ENCODE measurements at regions not wholly inside any gene's neighbourhood (a gene's known extent, or its start where the extent isn't known, plus 50 kb on each side); places are given as distances from the start of the nearest gene placed in this dataset.
"Not testable (repeated sequence)": the region's sequence is repeated elsewhere in the genome, so short reads cannot be mapped to it uniquely, and the experiment has no call there.

DNA sequence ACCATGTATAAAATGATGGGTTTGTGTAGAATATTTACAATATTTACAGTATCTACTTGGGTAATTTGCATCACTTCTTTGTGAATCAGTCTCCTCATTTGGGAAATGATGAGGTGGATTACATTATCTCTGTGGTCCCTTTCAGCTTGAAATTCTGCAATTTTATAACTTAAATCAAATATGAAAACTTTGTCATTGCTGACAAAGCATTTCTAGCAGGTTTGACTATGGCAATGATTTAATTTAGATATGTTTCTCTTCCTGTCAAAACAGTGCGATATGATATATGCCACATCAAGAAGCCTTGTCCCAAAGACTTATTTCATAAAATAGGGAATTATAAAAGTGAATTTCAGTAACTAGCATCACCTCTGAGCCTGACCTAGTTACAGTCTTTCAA, 315.8 kb upstream of the MEIS2 start:
- no peak for DNase-seq (ENCODE audit: low spot score)

DNA sequence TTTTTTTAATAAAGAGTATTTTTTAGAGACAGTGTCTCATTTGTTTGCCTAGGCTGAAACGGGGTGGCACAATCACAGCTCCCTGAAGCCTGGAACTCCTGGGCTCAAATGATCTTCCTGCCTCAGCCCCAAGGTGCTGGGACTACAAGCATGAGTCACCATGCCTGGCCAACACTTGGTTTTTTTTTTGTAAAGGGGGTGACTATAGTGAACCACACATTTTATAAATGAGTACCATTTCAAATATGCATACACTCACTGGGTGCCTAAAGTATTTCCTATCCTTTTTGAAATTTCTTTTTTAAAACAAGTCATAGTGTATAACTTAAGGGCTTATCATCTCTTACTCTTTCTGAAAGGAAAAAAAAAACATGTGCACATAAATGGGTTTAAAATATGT, 325.2 kb upstream of the MEIS2 start:
- no peak for DNase-seq (ENCODE audit: low spot score)

DNA sequence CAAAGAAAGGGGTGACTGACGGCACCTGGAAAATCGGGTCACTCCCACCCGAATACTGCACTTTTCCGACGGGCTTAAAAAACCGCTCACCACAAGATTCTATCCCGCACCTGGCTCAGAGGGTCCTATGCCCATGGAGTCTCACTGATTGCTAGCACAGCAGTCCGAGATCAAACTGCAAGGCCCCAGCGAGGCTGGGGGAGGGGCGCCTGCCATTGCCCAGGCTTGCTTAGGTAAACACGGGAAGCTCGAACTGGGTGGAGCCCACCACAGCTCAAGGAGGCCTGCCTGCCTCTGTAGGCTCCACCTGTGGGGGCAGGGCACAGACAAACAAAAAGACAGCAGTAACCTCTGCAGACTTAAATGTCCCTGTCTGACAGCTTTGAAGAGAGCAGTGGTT, 327.0 kb upstream of the MEIS2 start:
- not testable (repeated sequence) for DNase-seq (ENCODE audit: low spot score)

DNA sequence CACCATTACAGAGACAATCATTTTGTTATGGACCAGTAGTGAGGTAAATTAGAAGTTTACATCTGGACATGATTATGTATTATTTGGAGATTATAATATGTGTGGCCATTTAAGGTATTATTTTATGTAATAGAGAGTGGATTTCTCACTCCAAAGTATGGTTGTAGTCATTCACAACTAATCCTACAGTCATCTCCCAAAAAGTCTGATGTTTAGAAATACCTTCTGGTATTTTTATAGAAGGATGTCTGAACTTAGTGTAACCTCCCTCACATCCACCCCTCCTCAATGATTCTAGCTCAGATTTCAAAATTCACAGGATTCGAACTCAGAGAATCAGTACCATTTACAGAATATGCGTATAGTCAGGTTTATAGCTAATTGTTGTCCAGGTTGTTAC, 346.6 kb upstream of the MEIS2 start:
- no peak for DNase-seq (ENCODE audit: low spot score)

DNA sequence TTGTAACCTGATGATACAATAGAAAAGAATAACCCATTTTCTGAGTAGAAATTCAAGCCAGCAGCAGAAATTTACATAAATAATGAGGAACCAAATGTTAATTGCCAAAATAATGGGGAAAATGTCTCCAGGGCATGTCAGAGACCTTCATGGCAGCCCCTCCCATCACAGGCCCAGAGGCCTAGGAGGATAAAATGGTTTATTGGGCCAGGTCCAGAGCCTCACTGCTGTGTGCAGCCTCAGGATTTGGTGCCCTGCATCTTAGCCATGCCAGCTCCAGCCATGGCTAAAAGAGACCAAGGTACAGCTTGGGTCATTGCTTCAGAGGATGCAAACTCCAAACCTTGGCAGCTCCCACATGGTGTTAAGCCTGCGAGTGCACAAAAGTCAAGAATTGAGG, 352.1 kb upstream of the MEIS2 start:
- DNase-seq (ENCODE audit: low spot score) = no peak

DNA sequence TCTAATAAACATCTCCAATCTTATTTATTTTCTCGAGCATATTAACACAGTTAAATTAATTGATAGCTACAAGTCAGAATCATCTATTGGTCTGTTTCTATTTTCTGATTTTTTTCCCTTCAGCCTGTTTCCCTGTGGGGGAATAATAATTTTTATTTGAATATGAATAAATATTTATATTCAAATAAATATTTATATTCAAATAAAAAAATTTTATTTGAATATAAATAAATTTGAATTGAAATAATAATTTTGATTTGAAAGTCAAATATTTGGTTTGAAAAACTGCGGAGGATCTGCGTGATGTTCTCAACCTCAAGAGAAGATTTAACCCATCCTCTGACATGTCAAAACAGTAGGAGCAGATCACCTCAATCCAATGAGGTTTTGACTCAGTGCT, 380.1 kb upstream of the MEIS2 start:
- no peak for DNase-seq (ENCODE audit: low spot score)

DNA sequence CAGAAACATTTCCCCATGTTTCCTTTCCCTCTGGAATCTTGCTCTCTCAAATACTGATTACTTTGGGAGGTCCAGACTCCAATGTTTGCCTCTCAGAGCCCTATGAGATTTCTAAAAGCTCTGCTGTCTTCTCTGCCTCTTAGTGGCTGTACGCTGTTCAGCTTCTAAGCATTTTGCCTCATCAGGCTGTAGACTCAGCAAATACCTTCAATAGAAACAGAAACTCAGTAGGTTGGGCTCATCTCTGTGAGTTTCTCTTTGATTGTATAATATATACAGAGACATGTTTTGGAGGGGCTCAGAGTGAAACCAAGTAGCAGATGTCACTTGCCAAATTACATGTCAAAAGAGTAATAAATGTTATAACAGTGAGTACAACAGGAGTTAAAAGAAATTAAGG, 380.8 kb upstream of the MEIS2 start:
- DNase-seq (ENCODE audit: low spot score) = no peak

DNA sequence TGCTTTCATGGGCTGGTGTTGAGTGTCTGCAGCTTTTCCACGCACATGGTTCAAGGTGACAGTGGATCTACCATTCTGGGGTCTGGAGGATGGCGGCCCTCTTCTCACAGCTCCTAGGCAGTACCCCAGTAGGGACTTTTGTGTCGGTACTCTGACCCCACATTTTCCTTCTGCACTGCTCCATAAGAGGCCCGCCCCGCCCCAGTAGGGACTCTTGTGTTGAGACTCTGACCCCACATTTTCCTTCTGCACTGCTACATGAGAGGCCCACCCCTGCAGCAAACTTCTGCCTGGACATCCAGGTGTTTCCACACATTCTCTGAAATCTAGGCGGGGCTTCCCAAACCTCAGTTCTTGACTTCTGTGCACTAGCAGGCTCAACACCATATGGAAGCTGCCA, 383.4 kb upstream of the MEIS2 start:
- no peak for DNase-seq (ENCODE audit: low spot score)

DNA sequence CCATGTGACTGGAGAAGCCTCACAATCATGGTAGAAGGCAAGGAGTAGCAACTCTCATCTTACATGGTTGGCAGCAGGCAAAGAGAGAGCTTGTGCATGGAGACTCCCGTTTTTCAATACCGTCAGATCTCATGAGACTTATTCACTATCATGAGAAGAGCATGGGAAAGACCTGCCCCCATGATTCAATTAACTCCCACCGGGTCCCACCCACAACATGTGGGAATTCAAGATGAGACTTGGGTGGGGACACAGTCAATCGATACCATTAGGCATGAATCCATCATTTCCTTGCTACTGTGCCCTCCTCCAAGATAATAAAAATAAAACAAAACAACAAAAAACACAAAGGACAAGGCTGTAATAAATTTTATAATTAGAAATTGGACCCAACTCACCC, 384.7 kb upstream of the MEIS2 start:
- no peak for DNase-seq (ENCODE audit: low spot score)

DNA sequence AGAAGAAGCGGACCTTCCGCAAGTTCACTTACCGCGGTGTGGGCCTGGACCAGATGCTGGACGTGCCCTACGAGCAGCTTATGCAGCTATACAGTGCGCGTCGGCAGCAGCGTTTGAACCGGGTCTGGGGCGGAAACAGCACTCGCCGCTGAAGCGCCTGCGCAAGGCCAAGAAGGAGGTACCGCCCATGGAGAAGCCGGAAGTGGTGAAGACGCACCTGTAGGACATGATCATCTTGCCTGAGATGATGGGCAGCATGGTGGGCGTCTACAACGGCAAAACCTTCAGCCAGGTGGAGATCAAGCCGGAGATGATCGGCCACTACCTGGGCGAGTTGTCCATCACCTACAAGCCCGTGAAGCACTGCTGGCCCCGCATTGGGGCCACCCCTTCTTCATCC, 390.4 kb upstream of the MEIS2 start:
- DNase-seq (ENCODE audit: low spot score) = no peak

DNA sequence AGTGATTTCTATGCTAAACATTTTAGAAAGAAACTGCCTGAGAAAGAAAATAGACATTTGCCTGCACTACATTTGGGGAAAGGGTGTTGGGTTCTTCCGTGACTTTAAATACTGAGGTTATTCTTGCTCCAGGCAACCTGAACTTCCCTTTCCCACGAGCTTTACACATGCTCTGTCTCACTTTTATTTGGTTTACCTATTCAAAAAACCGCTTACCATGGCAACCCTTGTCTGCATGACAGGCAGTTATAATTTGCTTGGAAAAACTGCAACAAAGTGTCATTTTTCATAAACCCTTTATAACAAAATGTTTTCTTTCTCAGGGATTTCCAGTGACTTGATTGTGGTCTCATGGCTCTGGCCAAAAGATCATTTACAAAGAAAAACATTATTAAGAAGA, 416.3 kb upstream of the MEIS2 start:
- DNase-seq (ENCODE audit: low spot score) = no peak

DNA sequence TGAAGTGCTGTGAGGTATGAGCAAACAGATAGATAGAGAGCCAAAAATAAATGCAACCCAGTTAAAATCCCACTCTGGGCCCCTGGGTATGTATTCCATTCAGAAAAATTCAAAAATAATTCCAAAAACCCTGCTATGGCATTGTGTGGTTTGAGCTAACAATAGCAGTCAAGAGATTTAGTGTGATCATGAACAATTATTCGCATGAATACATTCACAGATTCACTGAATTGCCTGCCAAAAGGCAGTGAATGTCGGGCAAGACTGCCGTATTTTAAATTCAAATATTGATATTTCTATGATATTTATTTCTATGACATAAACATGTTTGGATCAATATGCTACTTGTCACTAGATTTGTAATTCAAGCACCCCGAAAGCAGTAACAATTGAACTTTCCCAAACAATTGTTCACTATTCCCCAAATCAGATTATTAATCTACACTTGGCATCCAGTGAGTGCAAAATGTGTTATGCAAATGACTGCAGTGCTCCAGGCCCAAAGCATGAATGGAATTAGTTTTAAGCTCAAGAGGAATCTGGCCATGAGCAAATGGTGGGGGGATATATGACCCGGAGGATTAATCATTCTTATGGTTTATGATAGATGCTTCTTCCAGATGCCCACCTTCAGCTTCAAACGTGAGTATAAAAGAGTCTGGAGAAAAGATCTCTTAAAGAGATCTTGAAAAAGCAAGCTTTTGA, 417.0 kb upstream of the MEIS2 start:
- no peak for DNase-seq (ENCODE audit: low spot score)

DNA sequence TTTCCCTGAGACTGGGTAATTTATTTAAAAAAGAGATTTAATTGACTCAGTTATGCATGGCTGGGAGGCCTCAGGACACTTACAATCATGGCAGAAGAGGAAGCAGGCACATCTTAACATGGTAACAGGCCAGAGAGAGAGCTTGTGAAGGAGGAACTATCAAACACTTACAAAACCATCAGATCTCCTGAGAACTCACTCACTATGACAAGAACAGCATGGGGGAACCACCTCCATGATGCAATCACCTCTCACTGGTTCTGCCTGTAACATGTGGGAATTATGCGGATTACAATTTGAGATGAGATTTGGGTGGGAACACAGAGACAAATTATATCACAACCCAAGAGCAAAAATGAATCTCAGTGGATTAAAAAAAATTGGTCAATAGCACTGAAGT, 416.0 kb upstream of the TMCO5A start:
- no peak for DNase-seq (ENCODE audit: low spot score)

DNA sequence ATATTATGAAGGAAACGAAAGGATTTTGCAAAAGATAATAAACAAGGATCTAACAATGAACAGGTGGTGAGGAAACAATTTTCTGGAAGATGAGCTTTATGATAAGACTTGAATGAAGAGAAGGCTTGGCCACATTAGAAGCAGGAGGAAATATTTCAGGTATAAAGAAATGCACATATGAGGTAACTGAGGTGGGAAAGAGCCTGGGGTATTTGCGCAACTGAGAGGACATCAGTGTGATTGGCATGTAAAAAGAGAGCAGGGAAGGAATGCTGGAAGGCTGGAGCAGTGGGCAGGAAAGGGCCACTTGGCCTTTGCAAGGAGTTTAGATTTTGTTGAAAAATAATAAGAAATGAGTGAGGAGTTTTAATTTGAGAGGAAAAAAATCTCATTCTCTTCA, 414.4 kb upstream of the TMCO5A start:
- DNase-seq (ENCODE audit: low spot score) = no peak

DNA sequence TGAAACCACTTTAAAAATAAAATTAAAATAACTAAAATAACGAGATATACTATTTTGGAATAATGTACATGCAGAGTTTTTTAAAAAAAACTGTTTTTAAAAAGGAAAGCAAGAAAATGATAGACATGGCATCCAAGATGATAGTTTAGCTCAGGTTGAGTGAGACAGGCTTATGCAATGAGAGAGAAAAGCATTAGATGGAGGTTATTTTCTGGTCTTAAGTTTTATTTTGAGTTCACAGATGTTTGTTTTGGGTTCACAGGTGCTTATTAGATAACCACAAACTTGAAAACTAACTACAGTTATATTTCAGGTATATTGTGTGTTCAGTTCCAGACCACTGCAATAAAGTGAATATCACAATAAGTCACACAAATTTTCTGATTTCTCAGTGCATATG, 413.6 kb upstream of the TMCO5A start:
- no peak for DNase-seq (ENCODE audit: low spot score)

DNA sequence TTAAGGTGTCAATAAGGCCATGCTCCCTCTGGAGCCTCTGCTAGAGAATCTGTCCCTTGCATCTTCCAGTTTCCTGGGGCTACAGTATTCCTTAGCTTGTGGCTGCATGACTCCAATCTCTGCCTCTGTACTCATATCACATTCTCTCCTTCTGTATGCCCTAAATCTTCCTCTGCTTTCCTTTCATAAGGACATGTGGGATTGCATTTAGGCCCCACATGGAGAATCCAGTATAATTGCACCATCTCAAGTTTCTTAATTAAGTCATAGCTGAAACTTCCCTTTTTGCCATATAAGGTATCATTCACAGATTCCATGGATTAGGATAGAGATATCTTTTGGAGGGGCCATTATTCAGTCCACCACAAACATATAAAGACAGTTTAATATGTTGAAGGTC, 409.8 kb upstream of the TMCO5A start:
- DNase-seq (ENCODE audit: low spot score) = no peak

DNA sequence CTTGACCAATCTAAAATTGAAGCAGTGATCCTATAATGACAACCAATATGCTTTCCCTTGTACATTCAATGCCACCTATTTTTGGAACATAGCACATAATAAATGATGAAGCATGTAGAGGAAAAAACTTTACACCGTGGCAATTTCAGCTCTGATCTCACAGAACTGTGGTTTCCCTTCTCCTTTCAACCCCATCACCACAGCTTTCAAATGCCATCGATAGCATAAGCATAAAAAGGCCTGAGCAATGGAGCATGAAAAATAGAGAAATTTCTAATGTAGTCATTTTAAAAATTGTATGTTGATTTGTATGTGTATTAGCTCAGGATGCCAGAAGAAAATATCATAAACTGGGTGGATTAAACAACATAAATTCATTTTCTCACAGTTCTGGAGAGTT, 406.0 kb upstream of the TMCO5A start:
- DNase-seq (ENCODE audit: low spot score) = no peak

DNA sequence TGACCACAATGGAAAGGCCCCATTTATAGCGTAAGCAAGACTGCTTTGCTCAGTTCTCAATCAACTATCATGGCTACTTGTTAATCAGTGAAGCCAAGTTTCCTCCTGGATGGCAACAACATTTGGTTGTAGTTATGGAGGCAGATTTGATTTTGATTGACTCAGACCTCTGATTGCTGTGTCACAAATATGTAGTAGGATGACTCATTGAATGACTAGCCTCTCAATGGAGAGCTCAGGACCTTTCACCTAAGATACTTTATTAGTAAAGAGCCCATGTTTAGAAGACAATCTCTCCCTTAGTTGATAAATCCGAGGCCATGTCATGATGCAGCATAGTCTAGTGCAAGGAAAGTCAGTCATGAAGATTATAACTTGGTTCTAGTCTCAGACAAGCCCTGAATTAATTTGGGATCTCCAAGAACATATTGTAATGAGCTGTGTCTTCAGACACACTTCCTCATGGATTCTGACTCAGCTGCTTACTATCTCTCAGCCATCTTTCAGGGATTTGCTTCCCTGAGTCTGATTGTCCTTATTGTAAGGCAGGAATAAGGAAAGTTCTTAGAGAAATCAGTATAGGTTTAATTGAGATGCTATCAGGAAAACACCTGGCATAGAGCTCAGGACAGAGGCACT, 397.4 kb upstream of the TMCO5A start:
- DNase-seq (ENCODE audit: low spot score) = no peak

DNA sequence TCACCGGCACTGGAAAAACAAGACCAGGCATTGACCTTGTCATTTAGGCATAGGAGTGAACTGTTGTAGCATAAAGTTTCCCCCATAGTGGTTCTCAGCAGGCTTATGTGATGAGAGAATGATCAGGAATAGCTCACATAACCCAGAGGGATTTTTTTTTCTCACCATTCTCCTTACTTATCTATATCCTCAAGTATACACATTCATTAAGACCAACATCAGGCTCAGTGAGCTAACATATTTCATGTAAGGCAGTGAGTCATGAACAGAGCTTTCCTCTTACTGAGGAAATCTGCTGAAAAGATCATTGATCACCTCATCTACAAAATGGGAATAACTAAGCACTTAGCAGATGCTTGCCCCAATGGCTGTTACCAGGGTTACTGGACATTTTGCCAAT, 396.6 kb upstream of the TMCO5A start:
- no peak for DNase-seq (ENCODE audit: low spot score)

DNA sequence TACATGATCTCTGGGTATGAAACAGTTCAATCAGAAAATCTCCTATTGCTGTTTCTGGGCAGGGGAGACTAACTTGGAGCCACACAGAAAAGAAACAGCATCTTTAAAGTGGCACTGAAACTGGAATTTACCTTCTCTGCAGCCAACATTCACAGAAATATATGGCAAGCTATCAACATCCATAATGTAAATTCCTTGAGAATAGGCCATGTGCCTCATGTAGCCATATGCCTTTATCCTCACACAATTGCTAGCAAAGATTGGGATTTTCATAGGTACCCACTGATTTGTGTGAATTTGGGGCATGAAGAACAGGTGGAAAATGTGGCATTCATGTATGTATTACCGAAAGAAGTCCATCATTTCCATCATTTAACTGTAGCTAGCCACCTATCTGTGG, 386.3 kb upstream of the TMCO5A start:
- DNase-seq (ENCODE audit: low spot score) = no peak

DNA sequence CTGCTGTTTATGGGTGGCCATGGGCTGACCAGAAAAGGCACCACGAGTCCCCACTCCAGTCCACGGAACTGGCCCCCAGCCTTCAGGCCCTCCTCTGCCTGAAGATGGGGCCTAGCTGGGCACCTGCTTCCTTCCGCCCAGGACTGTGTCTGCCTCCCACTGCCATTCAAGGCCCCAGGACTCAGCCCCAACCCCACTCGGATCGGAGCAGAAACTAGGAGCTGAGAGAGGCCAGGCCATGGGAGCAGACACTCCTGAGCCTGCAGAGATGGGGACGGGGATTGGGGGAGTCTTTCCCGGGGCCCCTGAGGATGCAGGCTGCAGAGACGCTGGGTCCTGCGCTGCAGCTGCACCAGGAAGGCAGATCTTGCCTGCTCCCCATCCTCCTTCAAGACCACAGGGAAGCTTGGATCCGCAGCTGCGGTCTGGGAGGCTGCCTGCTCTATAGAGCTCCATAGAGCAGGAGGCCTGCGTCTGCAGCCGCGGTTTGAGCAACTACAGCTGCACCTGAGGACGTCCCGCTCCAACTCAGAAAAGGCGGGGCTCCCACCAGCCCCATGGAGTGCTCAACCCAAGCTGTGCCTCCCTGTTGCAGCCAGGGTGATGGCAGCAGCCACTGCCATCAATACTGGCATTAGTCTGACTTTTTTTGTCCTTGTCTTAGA, 383.9 kb upstream of the TMCO5A start:
- no peak for DNase-seq (ENCODE audit: low spot score)

DNA sequence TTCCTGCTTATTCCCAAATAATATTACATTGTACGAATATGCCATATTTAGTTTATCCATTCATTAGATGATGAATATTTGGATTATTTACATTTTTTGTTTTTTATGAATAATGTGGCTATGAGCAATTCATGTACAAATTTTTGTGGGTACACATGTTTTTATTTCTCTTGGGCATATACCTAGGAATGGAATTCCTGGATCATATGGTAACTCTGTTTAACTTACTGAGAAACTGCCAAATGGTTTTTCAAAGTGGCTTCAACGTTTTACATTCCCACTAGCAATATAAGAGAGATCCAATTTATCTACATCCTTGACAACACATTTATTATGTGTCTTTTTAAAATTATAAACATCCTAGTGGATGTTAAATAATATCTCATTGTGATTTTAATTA, 362.0 kb upstream of the TMCO5A start:
- no peak for DNase-seq (ENCODE audit: low spot score)

DNA sequence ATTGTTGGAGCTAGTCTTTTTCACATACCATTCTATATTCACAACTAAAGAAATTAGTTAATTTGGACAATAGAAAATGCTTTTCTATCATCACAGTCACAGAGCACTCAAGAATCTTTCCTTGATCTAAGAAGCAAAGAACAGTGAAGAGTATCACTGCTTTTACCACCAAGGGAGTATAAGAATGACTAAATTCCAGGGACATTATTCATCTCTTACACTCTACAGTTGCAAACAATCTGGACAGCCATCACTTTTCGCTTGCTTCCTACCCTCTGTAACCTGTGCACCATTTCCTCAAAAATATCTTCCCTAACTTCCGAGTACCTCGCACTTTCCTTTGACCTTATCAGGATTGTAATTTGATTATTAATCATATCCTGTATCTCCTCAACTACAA, 359.5 kb upstream of the TMCO5A start:
- no peak for DNase-seq (ENCODE audit: low spot score)

DNA sequence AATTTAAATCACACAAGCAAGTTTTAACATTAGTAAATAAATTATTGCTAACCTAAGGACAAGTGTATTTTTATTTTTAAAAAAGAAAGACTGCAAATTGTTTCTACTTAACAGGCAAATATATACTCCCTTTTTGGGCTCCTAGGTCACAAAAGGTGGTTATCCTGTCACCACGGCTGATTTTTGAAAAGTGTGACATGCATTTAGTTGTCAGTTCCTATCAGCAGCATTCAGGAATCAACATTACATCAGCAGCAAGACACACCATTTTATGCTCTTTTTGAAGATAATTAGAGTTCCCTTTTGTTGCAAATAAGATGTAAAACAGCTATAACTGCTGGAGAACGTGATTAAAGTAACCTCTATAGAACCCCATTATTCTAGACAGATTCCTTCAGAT, 357.5 kb upstream of the TMCO5A start:
- no peak for DNase-seq (ENCODE audit: low spot score)
